NCI-H2196 (cell line): ENCODE measurements at regions not wholly inside any gene's neighbourhood (a gene's known extent, or its start where the extent isn't known, plus 50 kb on each side); places are given as distances from the start of the nearest gene placed in this dataset.
"Not testable (repeated sequence)": the region's sequence is repeated elsewhere in the genome, so short reads cannot be mapped to it uniquely, and the experiment has no call there.

Experiments used
- DNase-seq: peaks from one replicate; lab custom pipeline; 2025; ENCODE audit not compliant: unreplicated experiment; lab: John Stamatoyannopoulos, UW

GRCh38 chr6:21741221-21742109 lies 147.9 kb downstream of the SOX4 start:
- DNase-seq = no peak

DNA sequence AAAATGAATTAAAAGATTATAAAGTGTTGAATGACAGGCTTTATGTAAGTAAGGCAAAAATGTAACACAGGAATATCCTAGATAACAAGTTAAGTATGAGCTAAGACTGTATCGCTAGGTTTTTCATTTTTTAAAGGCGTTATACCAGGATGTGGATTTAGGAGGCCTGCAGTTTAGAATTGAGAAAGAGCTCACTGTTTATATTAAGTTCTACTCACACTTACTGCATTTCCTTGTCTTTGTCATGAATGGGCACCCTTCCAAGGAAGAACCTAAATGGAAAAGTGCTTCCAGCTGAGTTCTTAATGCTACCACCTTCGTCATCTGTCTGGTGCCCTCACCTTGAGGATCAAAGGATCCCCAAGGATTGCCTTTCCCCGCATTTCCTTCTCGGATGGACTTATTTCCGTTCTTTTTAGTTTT lies 148.7 kb downstream of the SOX4 start:
- no peak for DNase-seq

GRCh38 chr6:21744331-21744730 lies 150.8 kb downstream of the SOX4 start:
- no peak for DNase-seq

GRCh38 chr6:21745543-21746337 lies 152.2 kb downstream of the SOX4 start:
- no peak for DNase-seq

DNA sequence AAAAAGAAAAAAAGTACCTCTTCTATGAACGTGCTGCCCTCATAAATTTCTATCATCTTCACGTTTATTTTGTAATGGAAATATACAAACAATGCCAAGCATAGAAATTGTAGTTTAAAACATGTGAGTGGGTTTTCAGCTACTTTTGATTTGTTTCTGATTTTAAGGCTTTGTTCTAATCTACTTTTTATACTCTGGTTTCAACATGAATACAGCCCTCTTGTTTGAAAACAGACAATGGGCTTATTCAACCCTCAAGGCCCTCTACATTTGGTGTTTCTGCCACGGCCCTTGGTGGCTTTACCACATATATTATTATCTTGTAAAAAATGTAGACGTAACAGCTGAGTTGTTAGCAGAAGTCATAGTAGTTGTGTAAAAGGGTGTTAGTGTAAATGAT lies 153.9 kb downstream of the SOX4 start:
- no peak for DNase-seq

DNA sequence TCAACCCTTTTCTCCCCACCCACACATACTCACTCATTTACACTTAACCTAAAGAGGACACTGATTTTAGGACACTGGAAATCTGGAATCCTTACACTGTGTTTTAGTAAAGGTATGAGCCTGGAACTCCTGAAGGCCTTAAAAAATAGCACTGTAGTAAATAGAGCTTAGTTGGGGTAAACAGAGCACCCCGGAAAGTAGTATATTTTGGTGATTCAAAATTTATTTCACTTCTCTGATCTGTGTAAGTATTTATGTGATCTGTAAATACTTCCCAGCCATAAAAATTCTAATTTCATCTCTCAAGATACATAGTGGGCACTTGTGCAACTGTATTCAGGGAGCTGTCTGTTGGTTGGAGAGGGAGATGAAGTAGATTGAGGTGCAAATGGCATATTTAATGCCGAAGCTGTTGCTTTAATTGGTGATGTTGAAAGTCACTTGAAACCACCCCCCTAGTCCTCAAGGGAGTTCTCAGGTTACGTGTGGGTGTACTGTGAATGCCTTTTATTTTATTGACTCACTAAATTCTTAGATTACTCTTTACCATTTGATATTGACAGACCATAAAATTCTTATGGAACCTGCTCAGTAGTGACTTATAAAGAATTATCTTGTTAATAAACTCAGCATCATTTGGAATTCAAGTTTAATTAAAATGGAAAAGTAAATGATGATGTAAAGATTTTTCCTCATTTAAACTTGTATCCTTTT lies 154.9 kb downstream of the SOX4 start:
- DNase-seq = no peak

DNA sequence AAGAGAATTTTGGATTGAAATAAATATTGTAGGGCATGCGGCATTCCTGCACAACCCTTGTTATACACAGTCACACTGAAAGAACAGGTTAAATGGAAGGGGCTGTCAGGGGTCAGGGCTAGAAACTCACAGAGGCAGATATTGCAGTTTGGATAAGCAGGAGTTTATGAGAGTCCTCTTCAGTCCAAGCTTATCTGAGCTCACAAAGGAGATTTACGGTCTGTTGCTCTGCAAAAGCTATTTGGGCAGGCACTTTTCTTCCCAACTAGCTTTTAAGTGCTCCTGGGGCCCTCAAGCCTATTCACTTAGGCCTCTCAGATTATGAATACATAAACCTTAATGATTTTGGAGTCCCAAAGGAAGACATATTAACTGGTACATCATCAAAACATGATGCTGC lies 156.2 kb downstream of the SOX4 start:
- no peak for DNase-seq

DNA sequence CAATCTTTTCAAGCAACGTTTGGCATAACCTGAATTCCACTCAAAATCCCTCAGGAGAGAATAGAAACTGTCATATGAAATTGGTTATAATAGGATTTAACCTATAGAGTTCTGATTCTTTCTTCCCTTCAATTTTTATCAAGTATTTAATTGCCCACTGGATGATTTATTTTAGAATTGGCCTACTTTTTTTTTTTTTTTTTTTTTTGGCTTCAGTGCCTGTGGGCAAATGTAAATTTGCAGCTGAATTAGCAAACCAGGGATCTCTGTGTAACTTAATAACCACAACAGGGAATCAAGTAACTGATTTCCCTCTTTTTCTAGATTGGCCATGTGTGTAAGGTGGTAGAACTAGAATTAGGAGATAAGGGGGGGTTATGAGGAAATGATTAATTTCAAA lies 157.0 kb downstream of the SOX4 start:
- DNase-seq = no peak

DNA sequence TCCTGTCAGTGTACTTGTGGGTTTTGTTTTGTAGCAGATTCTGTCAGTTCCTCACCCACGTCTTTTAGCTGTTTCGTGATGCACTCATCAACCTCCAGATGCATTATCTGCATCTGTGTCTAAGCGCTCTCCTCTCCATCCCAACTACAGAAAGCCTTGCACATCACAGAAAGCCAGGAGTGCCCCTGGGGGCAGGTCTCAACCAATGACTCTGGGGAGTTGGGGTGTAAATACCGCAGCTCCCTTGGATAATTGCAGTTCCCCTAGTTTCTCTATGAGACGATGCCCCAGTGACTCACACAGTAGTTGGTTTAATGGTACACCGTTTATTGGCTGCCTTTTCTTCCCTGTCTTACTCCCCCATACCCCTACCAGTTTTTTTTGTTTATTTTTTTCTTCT lies 158.1 kb downstream of the SOX4 start:
- no peak for DNase-seq

DNA sequence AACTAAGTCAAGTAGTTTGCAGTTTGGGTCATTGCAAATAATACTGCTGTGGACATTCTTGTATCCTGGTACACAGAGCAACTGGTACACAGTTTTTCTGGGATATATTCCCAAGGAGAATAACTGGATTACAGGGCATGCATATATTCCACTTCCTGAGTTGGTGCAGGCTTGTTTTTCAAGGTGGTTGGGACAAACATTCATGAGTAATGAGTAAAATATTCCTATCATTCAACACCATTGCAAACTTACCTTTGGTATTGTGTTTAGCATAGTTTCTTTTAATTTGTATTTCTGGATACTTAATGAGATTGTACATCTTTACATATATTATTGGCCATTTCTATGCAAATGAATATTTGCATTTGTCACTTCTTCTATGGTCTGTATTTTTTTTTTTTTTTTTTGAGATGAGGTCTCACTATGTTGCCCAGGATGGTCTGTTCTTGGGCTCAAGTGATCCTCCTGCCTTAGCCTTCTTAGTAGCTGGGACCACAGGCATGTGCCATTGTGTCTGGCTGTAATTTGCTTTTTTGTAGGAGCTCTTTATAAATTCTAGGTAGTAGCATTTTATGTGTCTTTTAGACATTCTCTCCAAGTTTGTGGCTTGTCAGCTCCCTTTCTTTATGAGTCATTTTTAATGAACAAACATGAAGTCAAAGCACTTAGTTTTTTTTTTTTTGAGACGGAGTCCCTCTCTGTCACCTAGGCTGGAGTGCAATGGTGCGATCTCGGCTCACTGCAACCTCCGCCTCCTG lies 158.7 kb downstream of the SOX4 start:
- no peak for DNase-seq

DNA sequence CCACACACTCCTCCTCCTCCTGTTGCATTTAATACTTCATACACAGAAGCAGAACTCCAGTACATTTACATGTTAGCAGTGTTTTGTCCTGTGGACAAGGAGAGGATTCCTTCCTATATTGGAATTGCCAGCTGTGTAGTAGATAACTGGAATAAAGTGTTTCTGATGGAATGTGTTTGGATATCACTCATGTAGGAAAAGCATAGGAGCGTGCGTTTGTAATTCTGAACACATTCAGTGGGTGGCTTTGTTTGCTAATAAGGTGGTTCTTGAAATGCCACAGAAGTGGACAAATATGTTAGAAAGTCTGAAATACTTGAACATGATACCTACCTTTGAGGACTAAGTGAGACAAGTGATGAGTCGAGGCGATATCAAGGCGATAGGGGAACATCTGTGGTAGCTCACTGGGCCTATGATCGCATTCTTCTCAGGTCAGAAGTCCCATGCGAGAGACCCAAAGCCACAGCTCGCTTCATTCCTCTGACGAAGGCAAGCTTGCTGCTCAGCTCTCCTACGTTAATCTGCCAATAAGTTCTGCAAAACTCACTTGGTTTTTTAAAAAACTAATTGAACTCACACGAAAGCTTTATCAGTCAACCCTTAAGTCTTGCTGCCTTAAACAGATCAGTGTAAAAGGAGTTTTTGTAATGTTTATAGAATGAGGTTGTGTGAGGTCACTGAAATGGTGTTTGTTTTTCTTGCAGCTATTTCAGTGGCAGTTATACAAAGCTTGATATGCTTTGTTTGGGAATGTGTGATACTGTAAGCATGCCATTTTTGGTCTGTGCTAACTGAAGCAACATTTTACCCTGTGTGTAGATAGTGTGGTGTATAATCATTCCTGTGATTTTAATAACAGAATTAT lies 159.9 kb downstream of the SOX4 start:
- no peak for DNase-seq

- no peak for DNase-seq
Observed at GRCh38 chr6:21754891-21755290, 161.3 kb downstream of the SOX4 start.

DNA sequence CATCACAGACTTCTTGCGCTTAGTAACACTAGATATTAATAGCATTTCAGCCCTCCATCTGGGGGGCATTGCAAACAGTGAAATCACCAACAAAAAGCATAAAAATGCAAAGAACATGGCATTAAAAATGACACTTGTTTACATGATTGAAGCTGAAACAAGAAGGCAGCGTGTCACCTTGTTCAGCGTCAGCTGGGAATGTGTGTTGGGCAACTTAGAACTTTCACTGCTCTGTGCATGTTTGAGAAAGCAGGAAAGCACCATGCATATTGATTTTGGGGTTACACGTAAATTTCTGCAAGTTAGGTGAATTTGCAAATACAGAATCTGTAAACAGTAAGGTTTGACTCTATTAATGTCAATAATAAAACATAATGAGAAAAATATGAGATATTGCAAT lies 162.9 kb downstream of the SOX4 start:
- no peak for DNase-seq

- not testable (repeated sequence) for DNase-seq
Observed at GRCh38 chr6:21757392-21757791, 163.8 kb downstream of the SOX4 start.

DNA sequence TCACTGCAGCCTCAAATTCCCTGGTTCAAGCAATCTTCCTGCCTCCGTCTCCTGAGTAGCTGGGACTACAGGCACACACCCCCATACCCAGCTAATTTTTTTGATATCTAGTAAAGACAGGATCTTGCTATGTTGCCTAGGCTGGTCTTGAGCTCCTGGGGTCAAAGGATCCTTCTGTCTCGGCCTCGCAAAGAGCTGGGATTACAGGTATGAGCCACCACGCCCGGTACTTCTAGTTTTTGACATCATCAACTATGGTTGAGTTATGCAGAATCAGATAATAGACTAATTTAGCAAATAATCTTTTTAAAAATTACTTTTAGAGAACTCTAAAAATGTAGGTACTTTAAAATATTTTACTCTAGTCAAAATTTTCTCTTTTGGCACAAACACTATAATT lies 166.2 kb downstream of the SOX4 start:
- no peak for DNase-seq

DNA sequence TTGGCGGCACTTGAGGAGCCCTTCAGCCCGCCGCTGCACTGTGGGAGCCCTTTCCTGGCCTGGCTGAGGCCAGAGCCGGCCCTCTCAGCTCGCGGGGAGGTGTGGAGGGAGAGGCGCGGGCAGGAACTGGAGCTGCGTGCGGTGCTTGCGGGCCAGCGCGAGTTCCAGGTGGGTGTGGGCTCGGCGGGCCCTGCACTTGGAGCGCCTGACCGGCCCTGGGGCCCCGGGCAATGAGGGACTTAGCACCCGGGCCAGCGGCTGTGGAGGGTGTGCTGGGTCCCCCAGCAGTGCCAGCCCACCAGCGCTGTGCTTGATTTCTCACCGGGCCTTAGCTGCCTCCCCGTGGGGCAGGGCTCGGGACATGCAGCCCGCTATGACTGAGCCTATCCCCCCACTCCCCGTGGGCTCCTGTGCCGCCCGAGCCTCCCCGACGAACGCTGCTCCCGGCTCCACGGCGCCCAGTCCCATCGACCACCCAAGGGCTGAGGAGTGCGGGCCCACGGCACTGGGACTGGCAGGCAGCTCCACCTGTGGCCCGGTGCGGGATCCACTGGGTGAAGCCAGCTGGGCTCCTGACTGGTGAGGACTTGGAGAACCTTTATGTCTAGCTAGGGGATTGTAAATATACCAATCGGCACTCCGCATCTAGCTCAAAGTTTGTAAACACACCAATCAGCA lies 167.6 kb downstream of the SOX4 start:
- not testable (repeated sequence) for DNase-seq

- no peak for DNase-seq
Observed at GRCh38 chr6:21764989-21765388, 171.4 kb downstream of the SOX4 start.

GRCh38 chr6:21767891-21768648 lies 174.5 kb downstream of the SOX4 start:
- no peak for DNase-seq
